ENCODE measurements at regions not wholly inside any gene's neighbourhood (a gene's known extent, or its start where the extent isn't known, plus 50 kb on each side); places are given as distances from the start of the nearest gene placed in this dataset.
"Not testable (repeated sequence)": the region's sequence is repeated elsewhere in the genome, so short reads cannot be mapped to it uniquely, and the experiment has no call there.

DNA sequence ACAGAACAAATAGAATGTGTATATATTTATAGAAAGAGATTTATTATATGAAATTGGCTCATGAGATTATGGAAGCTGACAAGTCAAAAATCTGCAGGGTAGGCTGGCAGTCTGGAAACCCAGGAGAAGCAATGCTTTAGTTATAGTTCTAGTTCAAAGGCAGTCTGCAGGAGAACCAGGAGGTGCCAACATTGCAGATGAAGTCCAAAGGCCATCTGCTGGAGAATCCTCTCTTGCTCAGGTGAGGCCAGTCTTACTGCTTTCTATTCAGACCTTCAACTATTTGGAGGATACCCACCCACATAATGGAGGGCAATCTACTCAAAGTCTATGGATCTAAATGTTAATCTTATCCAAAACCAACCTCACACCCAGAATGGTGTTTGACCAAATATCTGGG, 75.9 kb upstream of the MRPS6 start:
- Histone ChIP-seq H3K9ac (ENCODE audit: low read depth in 1 of 2, low read length in 2 of 2) (no peak overlapping the region), H3K27me3 (ENCODE audit: control insufficient read depth in 1 of 2, insufficient read depth in 2 of 2, low read length in 2 of 2) (no peaks in the 10 kb centered on the region), H3K4me1 (ENCODE audit: control insufficient read depth in 1 of 2, insufficient read depth in 2 of 2, low read length in 2 of 2) (peaks cover 7 to 12% of the 10 kb centered on the region in 2 donors), H3K27ac (ENCODE audit: low read depth, low read length) (no peak overlapping the region), H3K4me3 (ENCODE audit: low read depth in 1 of 2, low read length in 2 of 2) (no peak overlapping the region), H3K36me3 (ENCODE audit: control insufficient read depth in 1 of 2, insufficient read depth in 2 of 2, low read length in 2 of 2) (no peaks in the 10 kb centered on the region), H3K9me3 (ENCODE audit: control insufficient read depth in 1 of 2, low read length in 2 of 2) (no peaks in the 10 kb centered on the region)

GRCh38 chr21:33994373-33994772, 78.8 kb upstream of the ATP5PO start:
- no peaks in the 10 kb centered on the region for H3K36me3 ChIP-seq (ENCODE audit: control insufficient read depth in 1 of 2, insufficient read depth in 2 of 2, low read length in 2 of 2)
- H3K4me3 ChIP-seq (ENCODE audit: low read depth in 1 of 2, low read length in 2 of 2), result no peak overlapping the region
- peaks cover 7 to 12% of the 10 kb centered on the region in 2 donors for H3K4me1 ChIP-seq (ENCODE audit: control insufficient read depth in 1 of 2, insufficient read depth in 2 of 2, low read length in 2 of 2)
- no peaks in the 10 kb centered on the region for H3K27me3 ChIP-seq (ENCODE audit: control insufficient read depth in 1 of 2, insufficient read depth in 2 of 2, low read length in 2 of 2)
- H3K27ac ChIP-seq (ENCODE audit: low read depth, low read length), result no peak overlapping the region
- H3K9me3 ChIP-seq (ENCODE audit: control insufficient read depth in 1 of 2, low read length in 2 of 2), result no peaks in the 10 kb centered on the region
- no peak overlapping the region for H3K9ac ChIP-seq (ENCODE audit: low read depth in 1 of 2, low read length in 2 of 2)

DNA sequence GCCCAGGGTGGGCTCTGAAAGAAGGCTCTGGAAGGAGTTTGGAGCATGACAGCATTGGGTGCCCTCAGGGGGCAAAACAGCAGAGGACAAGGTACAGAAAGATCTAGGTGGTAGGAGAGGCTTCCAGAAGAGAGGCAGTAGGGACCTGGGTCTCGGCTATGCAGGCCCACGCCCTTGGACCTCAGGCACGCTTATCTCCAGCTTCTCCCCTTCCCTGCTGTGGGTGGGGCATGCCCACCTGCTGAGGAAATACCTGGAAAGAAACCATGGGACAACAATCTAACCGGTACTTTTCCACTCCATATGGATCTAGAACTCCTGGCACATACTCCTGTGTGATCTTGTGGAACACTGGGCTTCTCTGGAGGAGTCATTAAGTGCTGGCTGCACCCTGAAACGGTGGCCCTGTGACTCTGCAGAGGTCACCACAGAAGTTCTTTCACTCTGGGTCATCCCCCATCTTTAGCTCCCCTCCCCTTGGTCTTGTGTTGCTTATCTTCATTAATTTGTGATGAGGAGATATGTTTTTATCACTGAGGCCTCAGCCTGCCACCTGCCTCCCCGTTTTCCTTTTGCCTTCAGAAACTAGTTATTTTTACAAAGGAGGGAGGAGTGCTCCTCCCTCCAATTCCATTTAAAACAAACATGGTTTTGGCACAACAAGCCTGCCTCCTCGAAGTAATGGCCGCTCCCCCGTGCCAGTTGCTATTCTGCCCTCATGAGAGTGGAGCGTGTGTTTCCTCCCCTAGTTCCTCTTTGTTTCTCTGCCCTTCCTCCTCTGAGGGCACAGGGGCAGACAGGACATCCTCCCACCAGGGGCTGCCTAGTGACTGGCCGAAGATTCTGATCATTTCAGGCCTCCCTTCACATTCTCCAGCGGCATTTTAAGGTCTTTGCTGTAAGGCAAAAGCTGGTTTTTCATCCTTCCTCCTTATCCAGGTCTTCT, 78.0 kb upstream of the ATP5PO start:
- no peak overlapping the region for H3K27ac ChIP-seq (ENCODE audit: low read depth, low read length)
- H3K4me3 ChIP-seq (ENCODE audit: low read depth in 1 of 2, low read length in 2 of 2), result no peak overlapping the region
- H3K36me3 ChIP-seq (ENCODE audit: control insufficient read depth in 1 of 2, insufficient read depth in 2 of 2, low read length in 2 of 2), result no peaks in the 10 kb centered on the region
- H3K27me3 ChIP-seq (ENCODE audit: control insufficient read depth in 1 of 2, insufficient read depth in 2 of 2, low read length in 2 of 2), result no peaks in the 10 kb centered on the region
- H3K9ac ChIP-seq (ENCODE audit: low read depth in 1 of 2, low read length in 2 of 2), result no peak overlapping the region
- H3K9me3 ChIP-seq (ENCODE audit: control insufficient read depth in 1 of 2, low read length in 2 of 2), result no peaks in the 10 kb centered on the region
- peaks cover 7 to 12% of the 10 kb centered on the region in 2 donors for H3K4me1 ChIP-seq (ENCODE audit: control insufficient read depth in 1 of 2, insufficient read depth in 2 of 2, low read length in 2 of 2)

DNA sequence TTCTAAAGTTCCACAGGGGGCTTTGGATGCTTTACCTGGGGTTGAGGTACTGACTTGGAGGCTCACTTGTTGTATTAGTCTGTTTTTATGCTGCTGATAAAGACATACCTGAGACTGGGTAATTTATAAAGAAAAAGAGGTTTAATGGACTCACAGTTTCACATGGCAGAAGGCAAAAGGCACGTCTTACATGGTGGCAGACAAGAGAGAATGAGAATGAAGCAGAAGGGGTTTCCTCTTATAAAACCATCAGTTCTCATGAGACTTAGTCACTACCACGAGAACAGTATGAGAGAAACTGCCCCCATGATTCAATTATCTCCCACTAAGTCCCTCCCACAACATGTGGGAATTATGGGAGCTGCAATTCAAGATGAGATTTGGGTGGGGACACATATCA, 76.8 kb upstream of the ATP5PO start:
- H3K36me3 ChIP-seq (ENCODE audit: control insufficient read depth in 1 of 2, insufficient read depth in 2 of 2, low read length in 2 of 2); H3K27ac ChIP-seq (ENCODE audit: low read depth, low read length); H3K9me3 ChIP-seq (ENCODE audit: control insufficient read depth in 1 of 2, low read length in 2 of 2); H3K9ac ChIP-seq (ENCODE audit: low read depth in 1 of 2, low read length in 2 of 2); H3K27me3 ChIP-seq (ENCODE audit: control insufficient read depth in 1 of 2, insufficient read depth in 2 of 2, low read length in 2 of 2); H3K4me3 ChIP-seq (ENCODE audit: low read depth in 1 of 2, low read length in 2 of 2): not testable (repeated sequence)
- peaks cover 7 to 12% of the 10 kb centered on the region in 2 donors for H3K4me1 ChIP-seq (ENCODE audit: control insufficient read depth in 1 of 2, insufficient read depth in 2 of 2, low read length in 2 of 2)

DNA sequence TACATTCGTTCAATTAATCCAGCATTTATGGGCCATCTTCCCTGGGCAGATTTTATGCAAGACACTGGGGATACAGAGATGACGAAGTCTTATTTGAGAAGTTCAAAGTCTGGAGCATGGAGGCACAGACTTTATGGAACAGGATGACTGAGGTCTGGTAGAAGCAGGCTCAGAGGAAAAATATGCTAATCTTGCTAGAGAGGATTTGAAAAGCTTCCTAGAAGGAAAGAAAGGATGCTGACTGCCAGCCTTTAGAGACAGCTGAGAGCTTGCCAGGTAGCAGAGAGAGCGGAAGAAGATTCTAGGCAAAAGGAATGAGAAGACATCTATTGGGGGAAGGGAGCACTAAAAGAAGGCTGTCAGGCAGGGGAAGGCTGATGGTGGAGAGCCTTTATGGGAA, 75.5 kb upstream of the ATP5PO start:
- H3K27me3 ChIP-seq (ENCODE audit: control insufficient read depth in 1 of 2, insufficient read depth in 2 of 2, low read length in 2 of 2), result no peaks in the 10 kb centered on the region
- H3K9me3 ChIP-seq (ENCODE audit: control insufficient read depth in 1 of 2, low read length in 2 of 2), result no peaks in the 10 kb centered on the region
- H3K4me1 ChIP-seq (ENCODE audit: control insufficient read depth in 1 of 2, insufficient read depth in 2 of 2, low read length in 2 of 2), result peaks cover 7 to 12% of the 10 kb centered on the region in 2 donors
- H3K4me3 ChIP-seq (ENCODE audit: low read depth in 1 of 2, low read length in 2 of 2), result no peak overlapping the region
- no peak overlapping the region for H3K27ac ChIP-seq (ENCODE audit: low read depth, low read length)
- H3K9ac ChIP-seq (ENCODE audit: low read depth in 1 of 2, low read length in 2 of 2), result no peak overlapping the region
- no peaks in the 10 kb centered on the region for H3K36me3 ChIP-seq (ENCODE audit: control insufficient read depth in 1 of 2, insufficient read depth in 2 of 2, low read length in 2 of 2)

DNA sequence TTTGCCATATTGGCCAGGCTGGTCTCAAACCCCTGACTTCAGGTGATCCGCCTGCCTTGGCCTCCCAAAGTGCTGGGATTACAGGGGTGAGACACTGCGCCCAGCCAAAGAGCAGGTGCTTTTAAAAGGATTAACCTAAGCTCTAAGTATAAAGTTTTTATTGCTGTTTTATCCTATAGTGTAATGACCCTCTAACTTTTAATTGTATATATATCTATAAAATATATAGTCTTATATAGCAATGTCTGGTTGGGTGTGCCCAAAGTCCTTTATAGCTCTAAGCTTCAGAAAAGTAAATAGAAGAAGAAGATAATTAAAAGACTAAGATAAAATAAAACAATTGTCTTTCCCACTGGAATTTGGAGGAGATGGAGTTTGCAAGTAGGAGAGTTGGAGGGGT, 73.8 kb upstream of the ATP5PO start:
- H3K9ac ChIP-seq (ENCODE audit: low read depth in 1 of 2, low read length in 2 of 2), result no peak overlapping the region
- H3K4me3 ChIP-seq (ENCODE audit: low read depth in 1 of 2, low read length in 2 of 2), result no peak overlapping the region
- H3K9me3 ChIP-seq (ENCODE audit: control insufficient read depth in 1 of 2, low read length in 2 of 2), result no peaks in the 10 kb centered on the region
- peaks cover 7 to 12% of the 10 kb centered on the region in 2 donors for H3K4me1 ChIP-seq (ENCODE audit: control insufficient read depth in 1 of 2, insufficient read depth in 2 of 2, low read length in 2 of 2)
- H3K36me3 ChIP-seq (ENCODE audit: control insufficient read depth in 1 of 2, insufficient read depth in 2 of 2, low read length in 2 of 2), result no peaks in the 10 kb centered on the region
- H3K27ac ChIP-seq (ENCODE audit: low read depth, low read length), result no peak overlapping the region
- H3K27me3 ChIP-seq (ENCODE audit: control insufficient read depth in 1 of 2, insufficient read depth in 2 of 2, low read length in 2 of 2), result no peaks in the 10 kb centered on the region

DNA sequence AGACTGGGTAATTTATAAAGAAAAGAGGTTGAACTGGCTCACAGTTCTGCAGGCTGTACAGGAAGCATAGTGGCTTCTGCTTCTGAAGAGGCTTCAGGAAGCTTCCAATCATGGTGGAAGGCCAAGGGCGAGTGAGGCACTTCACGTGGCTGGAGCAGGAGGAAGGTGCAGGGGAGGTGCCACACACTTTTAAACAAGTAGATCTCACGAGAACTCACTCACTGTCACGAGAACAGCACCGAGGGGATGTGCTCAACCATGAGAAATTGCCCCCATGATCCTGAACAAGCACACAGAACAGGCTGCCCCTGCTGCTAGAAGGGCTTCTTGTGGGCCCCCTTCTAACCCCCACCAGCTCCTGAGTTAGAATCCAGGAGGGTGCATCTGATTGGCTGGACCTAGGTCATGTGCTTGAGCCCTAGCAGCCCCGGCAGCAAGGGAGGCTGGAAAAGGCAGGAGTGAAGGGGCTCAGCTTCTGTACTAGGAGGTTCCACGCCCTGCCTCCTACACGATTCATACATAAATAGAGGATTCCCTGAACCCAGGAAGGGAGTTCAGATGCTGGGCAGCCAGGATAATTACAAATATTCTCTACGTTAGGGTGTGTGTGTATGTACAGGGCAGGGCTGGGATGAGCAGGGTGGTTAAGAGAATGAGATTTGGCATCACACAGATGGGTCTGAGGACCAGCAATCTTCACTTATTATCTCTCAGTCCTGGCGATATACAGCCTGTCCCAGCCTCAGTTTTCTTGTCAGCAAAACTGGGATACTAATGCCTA, 72.8 kb upstream of the ATP5PO start:
- H3K9ac ChIP-seq (ENCODE audit: low read depth in 1 of 2, low read length in 2 of 2), result no peak overlapping the region
- H3K4me3 ChIP-seq (ENCODE audit: low read depth in 1 of 2, low read length in 2 of 2), result no peak overlapping the region
- H3K27ac ChIP-seq (ENCODE audit: low read depth, low read length), result no peak overlapping the region
- H3K27me3 ChIP-seq (ENCODE audit: control insufficient read depth in 1 of 2, insufficient read depth in 2 of 2, low read length in 2 of 2), result no peaks in the 10 kb centered on the region
- H3K36me3 ChIP-seq (ENCODE audit: control insufficient read depth in 1 of 2, insufficient read depth in 2 of 2, low read length in 2 of 2), result no peaks in the 10 kb centered on the region
- peaks cover 3 to 4% of the 10 kb centered on the region in 2 donors for H3K4me1 ChIP-seq (ENCODE audit: control insufficient read depth in 1 of 2, insufficient read depth in 2 of 2, low read length in 2 of 2)
- no peaks in the 10 kb centered on the region for H3K9me3 ChIP-seq (ENCODE audit: control insufficient read depth in 1 of 2, low read length in 2 of 2)

GRCh38 chr21:33987461-33987860, 71.9 kb upstream of the ATP5PO start:
- no peaks in the 10 kb centered on the region for H3K9me3 ChIP-seq (ENCODE audit: control insufficient read depth in 1 of 2, low read length in 2 of 2)
- no peaks in the 10 kb centered on the region for H3K4me1 ChIP-seq (ENCODE audit: control insufficient read depth in 1 of 2, insufficient read depth in 2 of 2, low read length in 2 of 2)
- no peaks in the 10 kb centered on the region for H3K27me3 ChIP-seq (ENCODE audit: control insufficient read depth in 1 of 2, insufficient read depth in 2 of 2, low read length in 2 of 2)
- H3K4me3 ChIP-seq (ENCODE audit: low read depth in 1 of 2, low read length in 2 of 2), result no peak overlapping the region
- no peak overlapping the region for H3K9ac ChIP-seq (ENCODE audit: low read depth in 1 of 2, low read length in 2 of 2)
- H3K27ac ChIP-seq (ENCODE audit: low read depth, low read length), result no peak overlapping the region
- no peaks in the 10 kb centered on the region for H3K36me3 ChIP-seq (ENCODE audit: control insufficient read depth in 1 of 2, insufficient read depth in 2 of 2, low read length in 2 of 2)

GRCh38 chr21:33985117-33986050, 69.8 kb upstream of the ATP5PO start:
- no peak overlapping the region for H3K4me3 ChIP-seq (ENCODE audit: low read depth in 1 of 2, low read length in 2 of 2)
- H3K4me1 ChIP-seq (ENCODE audit: control insufficient read depth in 1 of 2, insufficient read depth in 2 of 2, low read length in 2 of 2), result no peaks in the 10 kb centered on the region
- H3K9ac ChIP-seq (ENCODE audit: low read depth in 1 of 2, low read length in 2 of 2), result no peak overlapping the region
- no peaks in the 10 kb centered on the region for H3K27me3 ChIP-seq (ENCODE audit: control insufficient read depth in 1 of 2, insufficient read depth in 2 of 2, low read length in 2 of 2)
- no peaks in the 10 kb centered on the region for H3K36me3 ChIP-seq (ENCODE audit: control insufficient read depth in 1 of 2, insufficient read depth in 2 of 2, low read length in 2 of 2)
- H3K27ac ChIP-seq (ENCODE audit: low read depth, low read length), result no peak overlapping the region
- H3K9me3 ChIP-seq (ENCODE audit: control insufficient read depth in 1 of 2, low read length in 2 of 2), result no peaks in the 10 kb centered on the region
